ENCODE measurements at regions not wholly inside any gene's neighbourhood (a gene's known extent, or its start where the extent isn't known, plus 50 kb on each side); places are given as distances from the start of the nearest gene placed in this dataset.
A peak's percentile ranks its signal among the peaks of the same experiment; 100 is the strongest.

- peak; percentile 14 for DNase-seq
Observed at GRCh38 chr9:88697764-88698432, 162.9 kb downstream of the NXNL2 start.

GRCh38 chr9:88702985-88703384 is 168.0 kb downstream of the NXNL2 start:
- no peak for DNase-seq

DNA sequence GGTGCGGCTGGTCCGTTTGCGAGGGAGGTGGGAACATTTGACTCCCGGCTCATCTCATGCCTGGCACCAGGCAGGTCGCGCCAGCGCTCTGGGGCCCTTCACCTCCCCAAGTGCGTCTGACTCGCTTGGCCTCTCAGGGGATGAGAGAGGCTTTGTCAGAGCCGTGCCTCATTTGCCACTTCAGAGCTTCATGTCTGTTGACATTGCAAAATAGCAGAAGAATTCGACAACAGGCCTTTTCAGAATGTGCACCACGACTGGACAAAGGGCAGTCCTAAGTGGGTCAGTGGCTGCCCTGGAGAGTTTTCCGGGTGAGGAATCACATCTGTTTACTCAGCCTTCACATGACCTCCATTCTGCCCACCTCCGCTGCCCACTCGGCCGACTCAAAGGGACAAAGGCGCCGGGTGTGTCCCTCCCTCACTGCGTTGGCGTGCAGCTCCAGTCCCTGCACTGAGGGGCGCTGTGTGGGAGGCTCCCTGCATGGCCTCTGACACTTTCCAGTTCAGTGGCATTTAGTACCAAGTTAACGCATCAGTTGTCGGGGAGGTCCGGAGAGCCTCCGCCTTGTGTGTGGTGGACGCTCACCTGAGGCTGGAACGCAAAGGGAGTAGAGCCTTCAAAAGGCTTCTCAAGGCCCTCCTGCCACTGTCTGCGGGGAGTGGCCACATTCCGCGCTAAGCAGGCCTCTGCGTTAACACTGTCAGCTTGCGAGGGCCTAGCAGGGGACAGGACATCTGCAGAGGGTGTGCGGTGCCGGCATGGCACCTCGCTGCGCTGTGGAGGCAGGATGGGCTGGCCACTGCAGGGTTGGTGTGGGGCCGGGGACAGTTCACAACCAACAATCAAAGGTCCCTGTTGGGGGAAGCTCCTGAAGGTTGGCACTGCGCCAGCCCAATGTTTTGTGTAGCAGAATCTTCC is 171.5 kb downstream of the NXNL2 start:
- DNase-seq: no peak

- peak; percentile 9 for DNase-seq
Observed at GRCh38 chr9:88710449-88710848, 175.5 kb downstream of the NXNL2 start.

GRCh38 chr9:88711719-88712118 is 176.7 kb downstream of the NXNL2 start:
- DNase-seq: no peak

GRCh38 chr9:88712484-88712883 is 177.5 kb downstream of the NXNL2 start:
- DNase-seq: no peak

- no peak for DNase-seq
Observed at GRCh38 chr9:88713010-88713409, 178.0 kb downstream of the NXNL2 start.

- DNase-seq: no peak
Observed at GRCh38 chr9:88716596-88717290, 181.8 kb downstream of the NXNL2 start.

DNA sequence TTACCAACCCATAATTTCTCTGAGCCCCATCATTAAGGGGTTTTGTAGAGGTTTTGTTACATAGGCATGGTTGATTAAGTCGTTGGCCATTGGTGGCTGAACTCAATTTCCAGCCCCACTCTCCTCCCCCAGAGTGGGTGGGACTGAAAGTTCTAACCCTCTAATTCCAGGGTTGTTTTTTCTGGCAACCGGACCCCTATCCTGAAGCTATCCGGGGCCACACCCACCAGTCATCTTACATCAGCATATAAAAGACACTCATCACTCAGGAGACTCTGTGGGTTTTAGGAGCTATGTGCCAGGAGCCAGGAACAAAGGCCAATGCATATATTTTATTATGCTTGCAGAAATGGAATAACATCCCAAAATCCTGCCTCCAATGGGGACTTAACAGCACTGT is 186.0 kb downstream of the NXNL2 start:
- peak; percentile 55 for DNase-seq

- no peak for DNase-seq
Observed at GRCh38 chr9:88721495-88722279, 186.7 kb downstream of the NXNL2 start.

DNA sequence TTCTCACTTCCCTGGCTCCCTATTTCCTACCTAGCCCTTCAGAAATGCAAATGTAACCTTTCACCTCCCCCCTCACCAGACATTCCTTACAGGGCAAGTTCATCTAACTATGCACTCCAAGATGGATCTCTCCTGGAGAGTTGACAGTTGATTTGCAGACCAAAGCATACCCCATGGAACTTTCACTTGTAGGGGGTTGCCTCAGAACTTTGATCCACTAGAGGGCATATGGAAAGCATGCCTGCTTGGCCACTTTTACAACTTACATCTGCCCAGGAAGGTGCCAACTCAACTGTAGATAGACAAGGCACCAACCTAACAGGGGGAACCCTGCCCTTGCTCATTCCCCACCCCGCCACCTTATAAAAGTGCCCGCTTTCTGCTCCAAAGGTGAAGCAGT is 187.8 kb downstream of the NXNL2 start:
- DNase-seq: no peak

DNA sequence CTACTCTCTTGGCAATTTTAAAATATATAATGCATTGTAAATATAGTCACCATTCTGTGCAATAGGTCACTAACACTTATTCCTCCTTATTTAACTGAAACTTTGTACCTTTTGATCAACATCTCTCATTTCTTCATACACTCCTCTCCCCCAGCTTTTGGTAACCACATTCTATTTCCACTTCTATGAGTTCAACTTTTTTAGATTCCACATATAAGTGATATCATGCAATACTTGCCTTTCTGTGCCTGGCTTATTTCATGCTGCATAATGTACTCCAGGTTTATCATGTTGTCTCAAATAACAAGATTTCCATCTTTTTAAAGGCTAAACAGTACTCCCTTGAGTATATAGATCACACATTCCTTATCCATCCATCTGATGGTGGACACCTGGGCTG is 188.8 kb downstream of the NXNL2 start:
- peak; percentile 8 for DNase-seq

DNA sequence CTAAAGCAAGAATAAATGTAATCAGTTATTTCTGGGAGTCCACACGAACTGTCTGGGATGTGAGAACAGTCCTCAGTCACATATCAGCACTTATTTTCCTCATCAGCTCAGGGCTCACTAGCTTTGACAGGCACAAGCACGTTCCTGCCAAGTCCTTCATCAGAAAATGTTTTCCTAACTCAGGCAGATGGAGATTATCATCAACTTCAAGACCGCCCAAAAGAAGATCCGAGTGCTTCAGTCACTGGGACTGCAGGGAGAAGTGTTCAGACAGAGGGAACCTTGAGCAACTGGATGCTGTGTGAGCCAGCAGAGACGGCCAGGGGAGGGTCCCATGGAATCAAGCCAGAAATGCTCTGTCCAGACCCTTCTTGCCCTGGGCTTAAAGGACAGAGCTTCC is 189.4 kb downstream of the NXNL2 start:
- DNase-seq: no peak

- DNase-seq: no peak
Observed at GRCh38 chr9:88725300-88726019, 190.5 kb downstream of the NXNL2 start.

- no peak for DNase-seq
Observed at GRCh38 chr9:88726803-88727202, 191.8 kb downstream of the NXNL2 start.

GRCh38 chr9:88730780-88731179 is 195.8 kb downstream of the NXNL2 start:
- no peak for DNase-seq

GRCh38 chr9:88732128-88732527 is 197.2 kb downstream of the NXNL2 start:
- DNase-seq: peak; percentile 70

- DNase-seq: peak; percentile 88
Observed at GRCh38 chr9:88733651-88734421, 198.9 kb downstream of the NXNL2 start.

DNA sequence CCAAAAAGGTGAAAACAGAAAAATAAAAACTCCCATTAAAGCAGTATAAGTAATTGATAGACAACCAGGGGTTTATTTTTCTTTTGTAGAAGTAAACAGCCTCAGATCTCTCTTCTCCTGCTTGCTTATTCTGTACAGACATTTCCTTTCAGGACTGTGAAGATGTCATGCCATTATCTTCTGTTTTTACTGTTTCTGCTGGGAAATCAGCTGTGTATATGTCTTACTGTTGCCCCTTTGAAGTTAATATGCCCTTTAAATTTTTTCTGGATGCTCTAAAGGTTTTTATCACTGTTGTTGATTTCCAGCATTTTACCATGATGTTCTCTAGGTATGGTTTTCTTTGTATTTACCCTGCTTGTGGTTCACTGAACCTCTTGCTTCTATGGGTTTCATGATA is 199.5 kb downstream of the NXNL2 start:
- no peak for DNase-seq

GRCh38 chr9:88736136-88736637 is 201.2 kb downstream of the NXNL2 start:
- no peak for DNase-seq

GRCh38 chr9:88737031-88737430 is 202.1 kb downstream of the NXNL2 start:
- DNase-seq: no peak

Data from fibroblast of skin of right quadriceps (primary cell).